ENCODE measurements at regions not wholly inside any gene's neighbourhood (a gene's known extent, or its start where the extent isn't known, plus 50 kb on each side); places are given as distances from the start of the nearest gene placed in this dataset.

DNA sequence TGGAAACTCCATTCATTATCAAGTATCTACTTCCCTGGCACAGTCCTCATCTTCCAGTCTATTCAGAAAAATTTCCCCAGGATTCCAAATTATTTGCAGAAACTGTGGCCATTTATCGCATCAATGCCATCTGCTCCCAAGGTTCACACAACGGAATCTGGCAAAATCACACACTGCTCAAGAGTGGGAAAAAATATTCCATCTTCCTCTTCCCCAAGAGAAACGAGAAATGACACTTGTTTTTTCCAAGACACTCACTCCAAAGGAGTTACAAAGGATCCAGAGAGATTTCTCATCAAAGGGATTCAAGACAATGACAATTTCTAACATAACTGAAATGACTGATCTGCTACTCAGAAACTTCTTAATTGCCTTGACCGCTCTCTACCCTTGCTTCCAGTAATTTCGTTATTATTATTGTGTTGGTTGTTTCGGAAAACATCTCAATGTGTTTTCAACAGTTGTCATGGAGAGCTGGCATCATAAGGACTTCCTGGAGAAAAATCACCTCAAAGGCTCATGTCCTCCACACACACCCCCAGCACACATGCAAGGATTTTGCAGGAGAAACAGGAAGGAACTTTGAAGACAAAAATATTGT lies 128.0 kb downstream of the PSMG1 start:
- no peak overlapping the region for H3K4me3 ChIP-seq (ENCODE audit: low read depth, poor library complexity, severe bottlenecking)
- intact Hi-C loops (cut with DNase I; ENCODE audit: low total_unique reads): loop anchor here (5.0 kb wide), 1 partner anchor 548 kb away; no protein-coding TSS in a partner anchor
- TF ChIP-seq POLR2A (IDR thresholded peaks at IDR 0.05): no peak
- TF ChIP-seq, protein P1, sequence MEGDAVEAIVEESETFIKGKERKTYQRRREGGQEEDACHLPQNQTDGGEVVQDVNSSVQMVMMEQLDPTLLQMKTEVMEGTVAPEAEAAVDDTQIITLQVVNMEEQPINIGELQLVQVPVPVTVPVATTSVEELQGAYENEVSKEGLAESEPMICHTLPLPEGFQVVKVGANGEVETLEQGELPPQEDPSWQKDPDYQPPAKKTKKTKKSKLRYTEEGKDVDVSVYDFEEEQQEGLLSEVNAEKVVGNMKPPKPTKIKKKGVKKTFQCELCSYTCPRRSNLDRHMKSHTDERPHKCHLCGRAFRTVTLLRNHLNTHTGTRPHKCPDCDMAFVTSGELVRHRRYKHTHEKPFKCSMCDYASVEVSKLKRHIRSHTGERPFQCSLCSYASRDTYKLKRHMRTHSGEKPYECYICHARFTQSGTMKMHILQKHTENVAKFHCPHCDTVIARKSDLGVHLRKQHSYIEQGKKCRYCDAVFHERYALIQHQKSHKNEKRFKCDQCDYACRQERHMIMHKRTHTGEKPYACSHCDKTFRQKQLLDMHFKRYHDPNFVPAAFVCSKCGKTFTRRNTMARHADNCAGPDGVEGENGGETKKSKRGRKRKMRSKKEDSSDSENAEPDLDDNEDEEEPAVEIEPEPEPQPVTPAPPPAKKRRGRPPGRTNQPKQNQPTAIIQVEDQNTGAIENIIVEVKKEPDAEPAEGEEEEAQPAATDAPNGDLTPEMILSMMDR (IDR thresholded peaks at IDR 0.05): no peak
- no peak for DNase-seq (ENCODE audit: low spot score in 2 of 2)
- WGBS, 2 donors: 28 to 35% methylated on average over 6 of the region's 6 CpGs

DNA sequence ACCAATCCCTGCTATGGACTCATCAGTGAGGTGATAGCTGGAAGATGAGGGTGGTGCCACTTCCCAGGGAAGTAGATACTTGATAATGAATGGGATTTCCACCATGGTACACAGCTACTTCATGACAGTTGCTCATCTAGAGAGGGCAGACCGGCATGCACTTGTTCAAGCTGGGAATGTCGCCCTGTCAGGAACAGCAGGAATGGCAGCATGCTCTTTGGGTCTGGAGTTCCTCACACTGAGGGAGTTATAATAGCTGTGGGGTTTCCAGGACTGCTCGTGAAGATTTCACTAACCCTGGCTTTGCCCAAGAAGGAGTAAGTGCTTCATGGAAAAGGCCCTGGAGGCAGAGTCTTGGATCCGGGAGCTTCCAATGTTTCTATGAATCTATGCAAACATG lies 129.2 kb downstream of the PSMG1 start:
- WGBS, 2 donors: 55 to 70% methylated on average over 4 of the region's 4 CpGs
- no peak overlapping the region for H3K4me3 ChIP-seq (ENCODE audit: low read depth, poor library complexity, severe bottlenecking)
- DNase-seq (ENCODE audit: low spot score in 2 of 2): no peak
- TF ChIP-seq, protein P1 (IDR thresholded peaks at IDR 0.05): no peak
- no peak for TF ChIP-seq POLR2A (IDR thresholded peaks at IDR 0.05)
- intact Hi-C loops (cut with DNase I; ENCODE audit: low total_unique reads): no loop called here

DNA sequence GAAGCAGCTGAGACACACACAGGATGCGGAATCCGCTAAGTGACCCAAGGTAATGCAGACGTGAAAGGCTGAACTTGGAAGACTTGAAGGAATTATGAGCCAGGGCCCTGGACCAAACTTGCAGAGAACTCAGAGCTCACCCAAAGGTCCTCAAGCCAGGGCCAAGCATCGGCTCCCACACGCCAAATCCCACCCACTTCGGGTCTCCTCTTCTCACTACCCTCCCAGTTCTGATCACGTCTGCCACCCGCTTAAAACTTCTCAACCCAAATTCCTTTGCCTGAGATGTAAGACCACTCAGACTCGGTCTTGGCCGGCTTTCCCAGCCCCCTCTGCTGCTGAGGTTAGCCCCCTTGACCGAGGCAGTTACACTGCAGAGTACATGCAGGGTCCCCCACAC lies 130.1 kb downstream of the PSMG1 start:
- no peak overlapping the region for H3K4me3 ChIP-seq (ENCODE audit: low read depth, poor library complexity, severe bottlenecking)
- 84 to 85% methylated on average over 11 of the region's 11 CpGs for WGBS, 2 donors
- intact Hi-C loops (cut with DNase I; ENCODE audit: low total_unique reads): no loop called here
- TF ChIP-seq, protein P1 (IDR thresholded peaks at IDR 0.05): no peak
- no peak for TF ChIP-seq POLR2A (IDR thresholded peaks at IDR 0.05)
- DNase-seq (ENCODE audit: low spot score in 2 of 2): no peak

DNA sequence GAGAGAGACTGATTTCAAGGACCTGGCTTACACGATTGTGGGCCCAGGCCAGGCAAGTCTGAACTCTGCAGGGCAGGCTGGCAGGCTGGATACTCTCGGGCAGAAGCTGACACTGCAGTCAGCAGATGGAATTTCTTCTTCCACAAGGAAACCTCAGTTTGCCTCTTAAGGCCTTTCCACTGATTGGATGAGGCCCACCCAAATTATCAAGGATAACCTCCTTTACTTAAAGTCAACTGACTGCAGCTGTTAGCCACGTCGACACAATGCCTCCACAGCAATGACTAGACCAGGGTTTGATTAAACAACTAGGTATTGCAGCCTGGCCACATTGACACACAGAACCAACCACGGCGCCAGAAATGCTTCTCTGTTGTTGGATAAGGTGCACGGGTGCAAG lies 130.5 kb downstream of the PSMG1 start:
- DNase-seq (ENCODE audit: low spot score in 2 of 2): no peak
- no peak overlapping the region for H3K4me3 ChIP-seq (ENCODE audit: low read depth, poor library complexity, severe bottlenecking)
- no peak for TF ChIP-seq POLR2A (IDR thresholded peaks at IDR 0.05)
- TF ChIP-seq, protein P1 (IDR thresholded peaks at IDR 0.05): no peak
- intact Hi-C loops (cut with DNase I; ENCODE audit: low total_unique reads): no loop called here
- 66 to 72% methylated on average over 7 of the region's 7 CpGs for WGBS, 2 donors

DNA sequence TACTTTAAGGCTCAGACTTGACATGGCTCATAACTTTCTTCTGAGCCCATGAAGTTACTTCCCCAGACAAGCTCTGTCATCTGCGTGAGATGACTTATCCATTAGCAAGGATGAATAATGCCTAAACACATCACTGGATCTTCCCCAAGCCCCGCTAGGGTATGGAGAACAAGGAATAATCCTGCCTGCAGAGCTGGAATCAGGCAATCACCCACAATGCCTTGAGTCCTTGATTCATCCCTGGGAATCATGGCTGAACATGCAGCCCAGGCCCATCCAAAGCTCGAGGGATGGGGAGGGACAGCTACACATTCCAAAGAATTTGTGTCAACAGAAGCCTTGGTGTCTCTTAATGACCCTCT lies 131.7 kb downstream of the PSMG1 start:
- WGBS, 2 donors: 29 to 32% methylated on average over 3 of the region's 3 CpGs
- no peak overlapping the region for H3K4me3 ChIP-seq (ENCODE audit: low read depth, poor library complexity, severe bottlenecking)
- TF ChIP-seq POLR2A (IDR thresholded peaks at IDR 0.05): no peak
- TF ChIP-seq, protein P1 (IDR thresholded peaks at IDR 0.05): no peak
- intact Hi-C loops (cut with DNase I; ENCODE audit: low total_unique reads): no loop called here
- DNase-seq (ENCODE audit: low spot score in 2 of 2): peak in 1 of 2 donors; percentile 50

All from lower leg skin (tissue), 4 donors.